Islet precursor cell (in vitro differentiated cells): ENCODE measurements at regions not wholly inside any gene's neighbourhood (a gene's known extent, or its start where the extent isn't known, plus 50 kb on each side); places are given as distances from the start of the nearest gene placed in this dataset.

Experiments used
- DNase-seq: peaks from one replicate; pipeline ENCODE4 v3.0.0-alpha.2; 2018

- no peak for DNase-seq
Observed at GRCh38 chr22:48880749-48881148, 946.9 kb downstream of the BRD1 start.

- no peak for DNase-seq
Observed at GRCh38 chr22:48876951-48877350, 950.7 kb downstream of the BRD1 start.

GRCh38 chr22:48874956-48875355 is 952.7 kb downstream of the BRD1 start:
- DNase-seq, result no peak

GRCh38 chr22:48873191-48873520 is 954.5 kb downstream of the BRD1 start:
- no peak for DNase-seq

GRCh38 chr22:48872271-48873190 is 955.1 kb downstream of the BRD1 start:
- DNase-seq, result no peak

GRCh38 chr22:48871176-48871840 is 956.4 kb downstream of the BRD1 start:
- DNase-seq, result no peak

- DNase-seq, result no peak
Observed at GRCh38 chr22:48870436-48870835, 957.2 kb downstream of the BRD1 start.

- DNase-seq, result no peak
Observed at GRCh38 chr22:48869788-48870187, 957.9 kb downstream of the BRD1 start.

GRCh38 chr22:48869161-48869560 is 958.5 kb downstream of the BRD1 start:
- DNase-seq, result no peak

GRCh38 chr22:48868554-48868953 is 959.1 kb downstream of the BRD1 start:
- DNase-seq, result no peak

- no peak for DNase-seq
Observed at GRCh38 chr22:48867891-48868290, 959.8 kb downstream of the BRD1 start.

GRCh38 chr22:48866906-48867681 is 960.6 kb downstream of the BRD1 start:
- DNase-seq, result no peak

- DNase-seq, result no peak
Observed at GRCh38 chr22:48864748-48865147, 962.9 kb downstream of the BRD1 start.

GRCh38 chr22:48863965-48864528 is 963.6 kb downstream of the BRD1 start:
- no peak for DNase-seq

GRCh38 chr22:48860557-48860956 is 967.1 kb downstream of the BRD1 start:
- DNase-seq, result no peak

- no peak for DNase-seq
Observed at GRCh38 chr22:48858856-48859255, 968.8 kb downstream of the BRD1 start.

GRCh38 chr22:48858121-48858520 is 969.6 kb downstream of the BRD1 start:
- DNase-seq, result peak; percentile 29

- peak; percentile 11 for DNase-seq
Observed at GRCh38 chr22:48857202-48857805, 970.4 kb downstream of the BRD1 start.

- DNase-seq, result peak; percentile 22
Observed at GRCh38 chr22:48856308-48856615, 971.4 kb downstream of the BRD1 start.

GRCh38 chr22:48855593-48856307 is 971.9 kb downstream of the BRD1 start:
- peak; percentile 34 for DNase-seq

GRCh38 chr22:48855013-48855412 is 972.7 kb downstream of the BRD1 start:
- DNase-seq, result no peak

- DNase-seq, result no peak
Observed at GRCh38 chr22:48853627-48854240, 973.9 kb downstream of the BRD1 start.
